ENCODE measurements at regions not wholly inside any gene's neighbourhood (a gene's known extent, or its start where the extent isn't known, plus 50 kb on each side); places are given as distances from the start of the nearest gene placed in this dataset.

DNA sequence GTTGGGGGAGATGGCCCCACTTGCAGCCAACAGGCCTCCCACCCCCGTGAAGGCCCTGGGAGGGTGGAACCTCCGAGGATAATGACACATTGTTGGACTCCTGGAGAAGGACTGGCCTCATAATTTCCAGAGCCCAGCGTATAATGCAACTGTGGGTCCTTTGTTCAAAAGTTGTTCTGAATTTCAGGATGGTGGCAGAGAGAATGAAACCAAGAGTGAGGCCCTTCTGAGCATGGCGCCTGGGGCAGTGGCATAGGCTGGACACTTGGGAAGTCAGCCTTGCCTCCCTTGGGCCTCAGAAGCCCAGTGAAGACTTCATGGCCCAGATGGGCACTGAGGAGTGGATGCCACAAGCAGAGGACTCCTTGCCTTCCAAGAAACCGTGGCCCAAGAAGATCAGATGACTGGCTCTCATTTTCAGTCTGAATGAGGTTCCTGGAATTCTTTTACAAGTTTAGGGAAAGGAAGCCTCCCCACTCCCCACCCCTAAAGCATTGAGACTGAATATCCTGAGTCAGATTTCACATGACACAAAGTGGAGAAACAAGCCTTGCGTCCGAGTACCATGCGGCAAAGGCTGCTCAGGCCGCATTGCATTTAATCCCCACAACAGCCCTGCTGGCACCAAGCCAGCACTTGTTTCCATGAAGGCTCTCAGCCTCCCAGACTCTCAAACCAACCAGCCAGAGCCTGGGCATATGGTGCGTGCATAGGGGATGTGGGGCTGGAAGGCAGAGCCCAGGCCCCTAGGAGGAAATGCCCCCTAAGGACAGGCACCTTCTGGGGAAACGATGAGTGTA is 96.7 kb upstream of the SMIM23 start:
- H3K4me2 ChIP-seq: no peak overlapping the region
- H3K4me1 ChIP-seq: no peaks in the 10 kb centered on the region
- TF ChIP-seq EHF (CRISPR knock-in tag; IDR thresholded peaks at IDR 0.05) (no peak), CEBPB (IDR thresholded peaks at IDR 0.05) (no peak), SREBF2 (IDR thresholded peaks at IDR 0.05) (no peak), TFCP2L1 (CRISPR knock-in tag; IDR thresholded peaks at IDR 0.05) (no peak), NPAS2 (CRISPR knock-in tag; IDR thresholded peaks at IDR 0.05; ENCODE audit: borderline replicate concordance) (no peak), ZNF302 (CRISPR knock-in tag; IDR thresholded peaks at IDR 0.05) (no peak), EP300 (IDR thresholded peaks at IDR 0.05) (no peak), TP53 (CRISPR knock-in tag; IDR thresholded peaks at IDR 0.05) (no peak), RFX5 (IDR thresholded peaks at IDR 0.05) (no peak), JUNB (IDR thresholded peaks at IDR 0.05) (no peak), ZFP36 (IDR thresholded peaks at IDR 0.05; ENCODE audit: borderline replicate concordance, partially characterized antibody) (no peak), HEYL (CRISPR knock-in tag; IDR thresholded peaks at IDR 0.05) (no peak), GATA3 (IDR thresholded peaks at IDR 0.05; ENCODE audit: borderline replicate concordance) (no peak)
- TF ChIP-seq, protein P1, sequence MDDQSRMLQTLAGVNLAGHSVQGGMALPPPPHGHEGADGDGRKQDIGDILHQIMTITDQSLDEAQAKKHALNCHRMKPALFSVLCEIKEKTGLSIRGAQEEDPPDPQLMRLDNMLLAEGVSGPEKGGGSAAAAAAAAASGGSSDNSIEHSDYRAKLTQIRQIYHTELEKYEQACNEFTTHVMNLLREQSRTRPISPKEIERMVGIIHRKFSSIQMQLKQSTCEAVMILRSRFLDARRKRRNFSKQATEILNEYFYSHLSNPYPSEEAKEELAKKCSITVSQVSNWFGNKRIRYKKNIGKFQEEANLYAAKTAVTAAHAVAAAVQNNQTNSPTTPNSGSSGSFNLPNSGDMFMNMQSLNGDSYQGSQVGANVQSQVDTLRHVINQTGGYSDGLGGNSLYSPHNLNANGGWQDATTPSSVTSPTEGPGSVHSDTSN (IDR thresholded peaks at IDR 0.05): no peak
- TF ChIP-seq, protein P2, sequence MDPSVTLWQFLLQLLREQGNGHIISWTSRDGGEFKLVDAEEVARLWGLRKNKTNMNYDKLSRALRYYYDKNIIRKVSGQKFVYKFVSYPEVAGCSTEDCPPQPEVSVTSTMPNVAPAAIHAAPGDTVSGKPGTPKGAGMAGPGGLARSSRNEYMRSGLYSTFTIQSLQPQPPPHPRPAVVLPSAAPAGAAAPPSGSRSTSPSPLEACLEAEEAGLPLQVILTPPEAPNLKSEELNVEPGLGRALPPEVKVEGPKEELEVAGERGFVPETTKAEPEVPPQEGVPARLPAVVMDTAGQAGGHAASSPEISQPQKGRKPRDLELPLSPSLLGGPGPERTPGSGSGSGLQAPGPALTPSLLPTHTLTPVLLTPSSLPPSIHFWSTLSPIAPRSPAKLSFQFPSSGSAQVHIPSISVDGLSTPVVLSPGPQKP (IDR thresholded peaks at IDR 0.05; ENCODE audit: low read depth, low read length): no peak
- TF ChIP-seq, protein P3, sequence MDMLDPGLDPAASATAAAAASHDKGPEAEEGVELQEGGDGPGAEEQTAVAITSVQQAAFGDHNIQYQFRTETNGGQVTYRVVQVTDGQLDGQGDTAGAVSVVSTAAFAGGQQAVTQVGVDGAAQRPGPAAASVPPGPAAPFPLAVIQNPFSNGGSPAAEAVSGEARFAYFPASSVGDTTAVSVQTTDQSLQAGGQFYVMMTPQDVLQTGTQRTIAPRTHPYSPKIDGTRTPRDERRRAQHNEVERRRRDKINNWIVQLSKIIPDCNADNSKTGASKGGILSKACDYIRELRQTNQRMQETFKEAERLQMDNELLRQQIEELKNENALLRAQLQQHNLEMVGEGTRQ (IDR thresholded peaks at IDR 0.05): no peak
- TF ChIP-seq, protein P4, sequence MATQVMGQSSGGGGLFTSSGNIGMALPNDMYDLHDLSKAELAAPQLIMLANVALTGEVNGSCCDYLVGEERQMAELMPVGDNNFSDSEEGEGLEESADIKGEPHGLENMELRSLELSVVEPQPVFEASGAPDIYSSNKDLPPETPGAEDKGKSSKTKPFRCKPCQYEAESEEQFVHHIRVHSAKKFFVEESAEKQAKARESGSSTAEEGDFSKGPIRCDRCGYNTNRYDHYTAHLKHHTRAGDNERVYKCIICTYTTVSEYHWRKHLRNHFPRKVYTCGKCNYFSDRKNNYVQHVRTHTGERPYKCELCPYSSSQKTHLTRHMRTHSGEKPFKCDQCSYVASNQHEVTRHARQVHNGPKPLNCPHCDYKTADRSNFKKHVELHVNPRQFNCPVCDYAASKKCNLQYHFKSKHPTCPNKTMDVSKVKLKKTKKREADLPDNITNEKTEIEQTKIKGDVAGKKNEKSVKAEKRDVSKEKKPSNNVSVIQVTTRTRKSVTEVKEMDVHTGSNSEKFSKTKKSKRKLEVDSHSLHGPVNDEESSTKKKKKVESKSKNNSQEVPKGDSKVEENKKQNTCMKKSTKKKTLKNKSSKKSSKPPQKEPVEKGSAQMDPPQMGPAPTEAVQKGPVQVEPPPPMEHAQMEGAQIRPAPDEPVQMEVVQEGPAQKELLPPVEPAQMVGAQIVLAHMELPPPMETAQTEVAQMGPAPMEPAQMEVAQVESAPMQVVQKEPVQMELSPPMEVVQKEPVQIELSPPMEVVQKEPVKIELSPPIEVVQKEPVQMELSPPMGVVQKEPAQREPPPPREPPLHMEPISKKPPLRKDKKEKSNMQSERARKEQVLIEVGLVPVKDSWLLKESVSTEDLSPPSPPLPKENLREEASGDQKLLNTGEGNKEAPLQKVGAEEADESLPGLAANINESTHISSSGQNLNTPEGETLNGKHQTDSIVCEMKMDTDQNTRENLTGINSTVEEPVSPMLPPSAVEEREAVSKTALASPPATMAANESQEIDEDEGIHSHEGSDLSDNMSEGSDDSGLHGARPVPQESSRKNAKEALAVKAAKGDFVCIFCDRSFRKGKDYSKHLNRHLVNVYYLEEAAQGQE (IDR thresholded peaks at IDR 0.05): no peak
- H3K4me3 ChIP-seq: no peak overlapping the region
- WGBS (ENCODE audit: missing lambda C conversion rate): 61% methylated on average over 10 of the region's 11 CpGs
- no peak overlapping the region for H3K27ac ChIP-seq
- ChIA-PET CTCF (interaction anchor here (1.7 kb wide), 1 partner anchor 58 kb away, joined by 5 read pairs; no protein-coding TSS in a partner anchor), POLR2A (no interaction called here)
- ATAC-seq (no peak), DNase-seq (ENCODE audit: low read depth in 1 of 2, low spot score in 1 of 2) (no peak), FAIRE-seq (no peak)
- no peaks in the 10 kb centered on the region for H3K9me3 ChIP-seq

DNA sequence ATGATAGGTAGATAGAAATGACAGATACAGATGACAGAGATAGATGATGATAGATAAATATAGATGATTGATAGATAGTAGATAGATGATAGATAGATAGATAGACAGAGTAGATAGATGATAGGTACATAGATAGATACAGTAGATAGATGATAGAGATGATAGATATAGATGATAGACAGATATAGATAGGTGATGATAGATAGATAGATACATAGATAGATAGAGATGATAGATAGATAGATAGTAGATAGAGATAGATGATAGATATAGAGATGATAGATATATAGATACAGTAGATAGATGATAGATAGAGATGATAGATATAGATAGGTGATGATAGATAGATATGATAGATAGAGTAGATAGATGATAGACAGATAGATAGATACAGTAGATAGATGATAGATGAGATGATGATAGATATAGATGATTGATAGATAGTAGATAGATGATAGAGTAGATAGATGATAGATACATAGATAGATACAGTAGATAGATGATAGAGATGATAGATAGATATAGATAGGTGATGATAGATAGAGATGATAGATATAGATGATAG is 95.7 kb upstream of the SMIM23 start:
- ATAC-seq: no peak
- Histone ChIP-seq H3K4me2 (no peak overlapping the region), H3K27ac (no peak overlapping the region), H3K4me3 (no peak overlapping the region), H3K4me1 (no peaks in the 10 kb centered on the region), H3K9me3 (no peaks in the 10 kb centered on the region)
- FAIRE-seq: no peak
- DNase-seq (ENCODE audit: low read depth in 1 of 2, low spot score in 1 of 2): no peak
- POLR2A ChIA-PET: no interaction called here
- CTCF ChIA-PET: no interaction called here
- TF ChIP-seq, protein P5, sequence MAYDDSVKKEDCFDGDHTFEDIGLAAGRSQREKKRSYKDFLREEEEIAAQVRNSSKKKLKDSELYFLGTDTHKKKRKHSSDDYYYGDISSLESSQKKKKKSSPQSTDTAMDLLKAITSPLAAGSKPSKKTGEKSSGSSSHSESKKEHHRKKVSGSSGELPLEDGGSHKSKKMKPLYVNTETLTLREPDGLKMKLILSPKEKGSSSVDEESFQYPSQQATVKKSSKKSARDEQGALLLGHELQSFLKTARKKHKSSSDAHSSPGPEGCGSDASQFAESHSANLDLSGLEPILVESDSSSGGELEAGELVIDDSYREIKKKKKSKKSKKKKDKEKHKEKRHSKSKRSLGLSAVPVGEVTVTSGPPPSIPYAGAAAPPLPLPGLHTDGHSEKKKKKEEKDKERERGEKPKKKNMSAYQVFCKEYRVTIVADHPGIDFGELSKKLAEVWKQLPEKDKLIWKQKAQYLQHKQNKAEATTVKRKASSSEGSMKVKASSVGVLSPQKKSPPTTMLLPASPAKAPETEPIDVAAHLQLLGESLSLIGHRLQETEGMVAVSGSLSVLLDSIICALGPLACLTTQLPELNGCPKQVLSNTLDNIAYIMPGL (CRISPR knock-in tag; IDR thresholded peaks at IDR 0.05; ENCODE audit: borderline replicate concordance): no peak
- TF ChIP-seq CEBPB (IDR thresholded peaks at IDR 0.05) (no peak), KDM1A (IDR thresholded peaks at IDR 0.05; ENCODE audit: low read depth) (no peak), RAD21 (conservative IDR thresholded peaks at IDR 0.05 in 1 of 2, IDR thresholded peaks at IDR 0.05 in 1 of 2) (no peak), JUNB (IDR thresholded peaks at IDR 0.05) (no peak), HEYL (CRISPR knock-in tag; IDR thresholded peaks at IDR 0.05) (no peak), RARB (CRISPR knock-in tag; IDR thresholded peaks at IDR 0.05) (no peak), TFCP2L1 (CRISPR knock-in tag; IDR thresholded peaks at IDR 0.05) (no peak), ZFP36 (IDR thresholded peaks at IDR 0.05; ENCODE audit: borderline replicate concordance, partially characterized antibody) (no peak), NPAS2 (CRISPR knock-in tag; IDR thresholded peaks at IDR 0.05; ENCODE audit: borderline replicate concordance) (no peak), CBX8 (IDR thresholded peaks at IDR 0.05) (no peak), ZNF302 (CRISPR knock-in tag; IDR thresholded peaks at IDR 0.05) (no peak), CBX2 (IDR thresholded peaks at IDR 0.05; ENCODE audit: borderline replicate concordance, low read depth) (no peak), BHLHE40 (IDR thresholded peaks at IDR 0.05; ENCODE audit: low read depth, low read length) (no peak), HOXB5 (CRISPR knock-in tag; IDR thresholded peaks at IDR 0.05) (no peak), MAFK (IDR thresholded peaks at IDR 0.05; ENCODE audit: partially characterized antibody) (no peak)
- TF ChIP-seq, protein P3 (IDR thresholded peaks at IDR 0.05): no peak
